Smooth muscle cell (in vitro differentiated cells): ENCODE measurements at regions not wholly inside any gene's neighbourhood (a gene's known extent, or its start where the extent isn't known, plus 50 kb on each side); places are given as distances from the start of the nearest gene placed in this dataset.

ENCODE experiments used
- DNase-seq: peaks from one replicate; lab custom pipeline; 2025; ENCODE audit not compliant: unreplicated experiment; lab: John Stamatoyannopoulos, UW
- H2AFZ ChIP-seq: fragments of 200-600 bp; sonication (generic); 2 replicates; pipeline ENCODE4 v1.6.0; 2016; ENCODE audit warnings: antibody characterized with exemption, low read depth, mild to moderate bottlenecking
- H3F3A ChIP-seq: fragments of 200-600 bp; sonication (generic); 2 replicates; pipeline ENCODE4 v1.6.0; 2017; ENCODE audit warnings: antibody characterized with exemption, low read depth
- H3K27ac ChIP-seq: fragments of 200-600 bp; sonication (generic); 2 replicates; pipeline ENCODE4 v1.5.1; 2016; ENCODE audit warnings: low read depth, mild to moderate bottlenecking
- H3K27me3 ChIP-seq: fragments of 200-600 bp; sonication (generic); 2 replicates; pipeline ENCODE4 v1.6.1; 2016; ENCODE audit warnings: low read depth, mild to moderate bottlenecking
- H3K36me3 ChIP-seq: fragments of 200-600 bp; sonication (generic); 2 replicates; pipeline ENCODE4 v1.5.1; 2016; ENCODE audit warnings: low read depth
- H3K4me1 ChIP-seq: fragments of 200-600 bp; sonication (generic); 2 replicates; pipeline ENCODE4 v1.5.1; 2016; ENCODE audit warnings: low read depth
- H3K4me2 ChIP-seq: fragments of 200-600 bp; sonication (generic); 2 replicates; pipeline ENCODE4 v1.6.0; 2016; ENCODE audit warnings: mild to moderate bottlenecking
- H3K4me3 ChIP-seq: fragments of 200-600 bp; sonication (generic); 2 replicates; pipeline ENCODE4 v1.5.1; 2016; ENCODE audit warnings: mild to moderate bottlenecking
- H3K79me2 ChIP-seq: fragments of 200-600 bp; sonication (generic); 2 replicates; pipeline ENCODE4 v1.6.0; 2016; ENCODE audit warnings: low read depth, mild to moderate bottlenecking
- H3K9ac ChIP-seq: fragments of 200-600 bp; sonication (generic); 2 replicates; pipeline ENCODE4 v1.6.0; 2016; ENCODE audit warnings: low read depth
- H3K9me3 ChIP-seq: fragments of 200-600 bp; sonication (generic); replicated peaks from 2 replicates; pipeline ENCODE4 v1.5.1; 2016; ENCODE audit warnings: low read depth
- H4K20me1 ChIP-seq: fragments of 200-600 bp; sonication (generic); 2 replicates; pipeline ENCODE4 v1.6.0; 2016; ENCODE audit warnings: low read depth
- WGBS: methylation state at CpG from one replicate; pipeline ENCODE4 v1.1.7; 2016; ENCODE audit warnings: low lambda C conversion rate; 5-methylcytosine and 5-hydroxymethylcytosine counted together
- TF ChIP-seq, protein P1 (sequence below): fragments of 200-600 bp; sonication (generic); IDR thresholded peaks from 2 replicates; pipeline ENCODE4 v1.5.1; 2017; ENCODE audit warnings: borderline replicate concordance, mild to moderate bottlenecking, antibody characterized with exemption; ENCODE audit not compliant: insufficient read depth, poor library complexity, severe bottlenecking

DNA sequence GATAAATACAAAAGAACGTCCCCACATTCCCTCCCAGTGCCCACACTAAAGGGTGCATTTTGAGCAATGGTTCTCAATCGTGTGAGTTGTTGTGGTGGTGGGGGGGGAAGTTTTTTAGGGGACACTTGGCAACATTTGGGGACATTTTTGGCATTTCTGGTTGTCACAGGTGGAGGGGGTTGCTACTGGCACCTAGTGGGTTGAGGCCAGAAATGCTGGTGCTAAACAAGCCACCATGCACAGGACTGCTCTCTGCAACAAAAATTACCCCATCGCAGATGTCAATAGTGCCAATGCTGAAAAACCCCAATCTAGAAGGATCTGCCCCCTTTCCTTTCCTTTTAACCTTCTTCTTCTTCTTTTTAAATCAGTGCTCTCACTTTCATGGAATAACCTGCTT, 453.3 kb downstream of the TSHZ3 start:
- Histone ChIP-seq H3K27ac (no peak overlapping the region), H3K36me3 (no peaks in the 10 kb centered on the region), H3K27me3 (no peaks in the 10 kb centered on the region), H3K79me2 (no peaks in the 10 kb centered on the region), H3K4me2 (no peak overlapping the region), H3K4me3 (no peak overlapping the region), H3K9ac (no peak overlapping the region), H4K20me1 (no peaks in the 10 kb centered on the region), H3K9me3 (no peaks in the 10 kb centered on the region), H2AFZ (no peak overlapping the region), H3K4me1 (peaks cover 8% of the 10 kb centered on the region), H3F3A (no peaks in the 10 kb centered on the region)
- 68% methylated on average over 3 of the region's 3 CpGs for WGBS
- TF ChIP-seq, protein P1, sequence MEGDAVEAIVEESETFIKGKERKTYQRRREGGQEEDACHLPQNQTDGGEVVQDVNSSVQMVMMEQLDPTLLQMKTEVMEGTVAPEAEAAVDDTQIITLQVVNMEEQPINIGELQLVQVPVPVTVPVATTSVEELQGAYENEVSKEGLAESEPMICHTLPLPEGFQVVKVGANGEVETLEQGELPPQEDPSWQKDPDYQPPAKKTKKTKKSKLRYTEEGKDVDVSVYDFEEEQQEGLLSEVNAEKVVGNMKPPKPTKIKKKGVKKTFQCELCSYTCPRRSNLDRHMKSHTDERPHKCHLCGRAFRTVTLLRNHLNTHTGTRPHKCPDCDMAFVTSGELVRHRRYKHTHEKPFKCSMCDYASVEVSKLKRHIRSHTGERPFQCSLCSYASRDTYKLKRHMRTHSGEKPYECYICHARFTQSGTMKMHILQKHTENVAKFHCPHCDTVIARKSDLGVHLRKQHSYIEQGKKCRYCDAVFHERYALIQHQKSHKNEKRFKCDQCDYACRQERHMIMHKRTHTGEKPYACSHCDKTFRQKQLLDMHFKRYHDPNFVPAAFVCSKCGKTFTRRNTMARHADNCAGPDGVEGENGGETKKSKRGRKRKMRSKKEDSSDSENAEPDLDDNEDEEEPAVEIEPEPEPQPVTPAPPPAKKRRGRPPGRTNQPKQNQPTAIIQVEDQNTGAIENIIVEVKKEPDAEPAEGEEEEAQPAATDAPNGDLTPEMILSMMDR = no peak
- no peak for DNase-seq

DNA sequence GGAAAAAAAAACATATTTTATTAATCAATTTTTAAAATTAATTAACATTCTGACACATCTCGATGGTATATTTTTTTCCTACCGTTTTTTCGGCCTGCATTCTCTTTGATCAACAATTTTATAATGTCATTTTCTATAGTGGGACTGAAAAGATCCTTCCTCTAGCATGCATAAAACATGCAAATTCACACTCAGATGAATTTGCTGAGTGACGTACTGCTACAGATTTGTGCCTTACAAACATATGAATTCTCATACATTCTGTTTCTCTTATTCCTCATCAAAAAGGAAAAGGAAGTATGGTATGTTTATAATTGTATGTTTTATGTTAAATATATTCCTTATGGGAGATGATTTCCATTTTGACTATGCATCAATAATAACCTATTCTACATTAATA, 458.2 kb downstream of the TSHZ3 start:
- DNase-seq = no peak
- TF ChIP-seq, protein P1 = no peak
- no peaks in the 10 kb centered on the region for H3F3A ChIP-seq
- no peaks in the 10 kb centered on the region for H4K20me1 ChIP-seq
- no peak overlapping the region for H3K27ac ChIP-seq
- no peaks in the 10 kb centered on the region for H3K9me3 ChIP-seq
- H3K36me3 ChIP-seq = no peaks in the 10 kb centered on the region
- WGBS = 91% methylated on average over 4 of the region's 4 CpGs
- no peak overlapping the region for H3K9ac ChIP-seq
- H3K79me2 ChIP-seq = no peaks in the 10 kb centered on the region
- no peaks in the 10 kb centered on the region for H3K4me1 ChIP-seq
- H3K27me3 ChIP-seq = no peaks in the 10 kb centered on the region
- no peak overlapping the region for H2AFZ ChIP-seq
- H3K4me3 ChIP-seq = no peak overlapping the region
- H3K4me2 ChIP-seq = no peak overlapping the region

DNA sequence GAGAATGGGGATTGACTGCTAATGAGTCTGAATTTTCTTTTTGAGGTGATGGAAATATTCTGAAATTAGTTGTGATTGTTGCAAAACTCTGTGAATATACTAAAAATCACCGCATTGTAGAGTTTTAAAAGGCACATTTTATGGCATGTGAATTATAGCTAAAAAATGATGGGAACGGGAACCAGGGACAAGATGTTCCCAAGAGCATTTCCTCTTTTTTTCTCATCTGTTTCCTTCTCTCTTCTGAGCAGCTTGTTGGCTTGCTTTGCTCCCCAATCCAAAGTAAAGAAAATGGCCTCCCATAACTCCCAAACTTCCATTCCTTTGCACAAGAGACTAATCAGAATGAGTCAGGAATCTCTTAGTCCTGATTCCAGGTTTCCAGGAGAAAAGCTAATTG, 459.2 kb downstream of the TSHZ3 start:
- DNase-seq = no peak
- TF ChIP-seq, protein P1 = no peak
- H3K9me3 ChIP-seq = no peaks in the 10 kb centered on the region
- H3K27ac ChIP-seq = no peak overlapping the region
- no peak overlapping the region for H3K9ac ChIP-seq
- 100% methylated on average over 2 of the region's 2 CpGs for WGBS
- no peak overlapping the region for H2AFZ ChIP-seq
- no peak overlapping the region for H3K4me3 ChIP-seq
- no peaks in the 10 kb centered on the region for H3K79me2 ChIP-seq
- H3K4me2 ChIP-seq = no peak overlapping the region
- H3F3A ChIP-seq = no peaks in the 10 kb centered on the region
- no peaks in the 10 kb centered on the region for H3K4me1 ChIP-seq
- H3K36me3 ChIP-seq = no peaks in the 10 kb centered on the region
- H4K20me1 ChIP-seq = no peaks in the 10 kb centered on the region
- H3K27me3 ChIP-seq = no peaks in the 10 kb centered on the region

DNA sequence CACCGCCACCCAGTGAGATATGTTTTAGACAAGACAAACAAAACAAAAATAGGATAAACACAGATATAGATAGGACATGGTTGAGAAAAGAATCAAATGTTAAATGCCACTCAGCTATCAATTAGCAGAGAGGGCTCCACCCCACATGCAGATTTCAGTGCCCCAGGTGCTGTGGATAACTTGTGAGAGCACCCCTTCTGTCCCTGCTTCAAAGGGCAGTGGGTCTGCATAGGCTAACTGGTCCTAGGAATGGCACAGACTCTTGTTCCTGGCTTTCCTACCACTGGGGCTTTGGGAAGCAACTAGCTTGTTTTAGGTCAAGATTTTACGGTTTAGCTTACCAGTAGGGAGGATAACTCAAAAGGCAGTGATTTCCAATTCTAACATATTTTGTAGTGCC, 460.3 kb downstream of the TSHZ3 start:
- TF ChIP-seq, protein P1 = no peak

More for the DNA sequence above, 460.3 kb downstream of the TSHZ3 start:
- Histone ChIP-seq H3K4me2 (no peak overlapping the region), H3F3A (no peaks in the 10 kb centered on the region), H2AFZ (no peak overlapping the region), H3K4me3 (no peak overlapping the region), H3K36me3 (no peaks in the 10 kb centered on the region), H3K27me3 (no peaks in the 10 kb centered on the region), H3K9me3 (no peaks in the 10 kb centered on the region), H3K4me1 (no peaks in the 10 kb centered on the region), H3K79me2 (no peaks in the 10 kb centered on the region), H4K20me1 (no peaks in the 10 kb centered on the region), H3K9ac (no peak overlapping the region), H3K27ac (no peak overlapping the region)
- 90% methylated on average over 2 of the region's 2 CpGs for WGBS
- DNase-seq = no peak
